H1 (cell line): ENCODE measurements at regions not wholly inside any gene's neighbourhood (a gene's known extent, or its start where the extent isn't known, plus 50 kb on each side); places are given as distances from the start of the nearest gene placed in this dataset.

Experiments used
- TAF7 ChIP-seq: optimal IDR thresholded peaks from 2 replicates; pipeline ENCODE3; 2011; ENCODE audit warnings: low read depth, mild to moderate bottlenecking, inconsistent platforms, low read length, moderate library complexity, borderline replicate concordance
- TF ChIP-seq, protein P1 (sequence below): IDR thresholded peaks from 2 replicates; pipeline ENCODE4 v1.6.1; 2011; ENCODE audit warnings: low read length, improper control_type of control experiment

DNA sequence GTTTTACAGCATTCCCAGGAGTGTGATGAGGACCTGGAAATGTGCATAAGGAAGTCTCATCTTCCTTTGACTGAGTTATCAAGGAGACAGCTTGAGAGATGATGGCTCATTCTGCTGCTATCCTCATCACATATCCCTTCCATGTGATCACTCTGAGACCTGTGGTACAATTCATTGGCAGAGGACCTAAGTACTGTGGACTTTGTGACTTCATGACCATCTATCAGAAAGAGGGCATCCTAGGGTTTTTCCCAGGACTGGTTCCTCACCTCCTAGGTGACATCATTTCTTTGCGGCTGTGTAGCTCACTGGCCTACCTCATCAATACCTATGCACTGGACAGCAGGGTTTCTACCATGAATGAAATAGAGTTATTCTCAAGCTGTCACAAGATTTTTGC is 172.1 kb upstream of the PLEKHG7 start (continued):
- TF ChIP-seq, protein P1, sequence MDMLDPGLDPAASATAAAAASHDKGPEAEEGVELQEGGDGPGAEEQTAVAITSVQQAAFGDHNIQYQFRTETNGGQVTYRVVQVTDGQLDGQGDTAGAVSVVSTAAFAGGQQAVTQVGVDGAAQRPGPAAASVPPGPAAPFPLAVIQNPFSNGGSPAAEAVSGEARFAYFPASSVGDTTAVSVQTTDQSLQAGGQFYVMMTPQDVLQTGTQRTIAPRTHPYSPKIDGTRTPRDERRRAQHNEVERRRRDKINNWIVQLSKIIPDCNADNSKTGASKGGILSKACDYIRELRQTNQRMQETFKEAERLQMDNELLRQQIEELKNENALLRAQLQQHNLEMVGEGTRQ, result no peak
- TF ChIP-seq TAF7, result no peak
